ENCODE measurements at regions not wholly inside any gene's neighbourhood (a gene's known extent, or its start where the extent isn't known, plus 50 kb on each side); places are given as distances from the start of the nearest gene placed in this dataset.

DNA sequence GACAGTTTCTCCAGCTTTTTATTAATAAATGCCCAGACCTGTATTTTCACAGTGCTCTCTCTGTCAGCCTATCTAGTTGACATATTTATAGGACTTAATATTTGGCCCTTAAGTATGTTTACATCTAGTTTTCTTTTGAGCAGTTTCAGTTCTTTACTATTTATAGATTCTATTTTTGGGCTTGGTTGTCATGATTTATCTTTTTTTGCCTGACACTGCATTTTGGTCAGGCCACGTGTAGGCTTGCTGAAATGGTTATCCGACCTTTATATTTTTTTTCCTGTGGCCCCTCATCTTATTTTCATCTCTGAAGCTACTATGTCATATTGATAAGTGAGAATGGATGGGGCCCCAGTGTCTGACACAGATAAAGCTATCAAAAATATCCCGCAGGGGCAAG, 515.4 kb upstream of the FZD8 start:
- FAIRE-seq (no peak), DNase-seq (ENCODE audit: low read depth in 1 of 2, low spot score in 2 of 2) (no peak)
- Histone ChIP-seq H2AK5ac (ENCODE audit: low read depth, low read length) (no peak overlapping the region), H3K4me2 (ENCODE audit: insufficient read depth in 1 of 2, low read depth in 2 of 2, low read length in 2 of 2) (no peak overlapping the region), H4K20me1 (replicated peaks in 1 of 2; ENCODE audit: control insufficient read depth in 1 of 2, insufficient read depth in 2 of 2, low read length in 2 of 2) (no peaks in the 10 kb centered on the region), H3K9me3 (ENCODE audit: insufficient read depth in 2 of 2, low read depth in 1 of 2, low read length in 1 of 2) (no peaks in the 10 kb centered on the region), H2BK15ac (ENCODE audit: low read length) (no peak overlapping the region), H3K4ac (replicated peaks; ENCODE audit: insufficient read length, low read depth, low read length) (no peak overlapping the region), H3K27me3 (replicated peaks in 1 of 4; ENCODE audit: control insufficient read depth in 3 of 4, extremely low read depth in 1 of 4, insufficient read depth in 3 of 4, low read length in 3 of 4) (no peaks in the 10 kb centered on the region), H2BK5ac (ENCODE audit: low read depth, low read length) (no peak overlapping the region), H4K91ac (replicated peaks; ENCODE audit: insufficient read length, low read length) (no peak overlapping the region), H2BK12ac (ENCODE audit: low read depth, low read length) (no peak overlapping the region), H3K14ac (ENCODE audit: insufficient read length) (no peak overlapping the region), H3K56ac (replicated peaks; ENCODE audit: insufficient read length, low read depth, low read length) (no peak overlapping the region), H4K8ac (ENCODE audit: extremely low read depth, insufficient read depth, low read length) (no peak overlapping the region), H3K18ac (ENCODE audit: extremely low read depth, low read length) (no peak overlapping the region), H3K27ac (ENCODE audit: low read depth, low read length) (no peak overlapping the region), H2AFZ (ENCODE audit: low read length) (no peak overlapping the region), H2BK20ac (ENCODE audit: low read length) (no peak overlapping the region), H3K79me2 (ENCODE audit: control insufficient read depth in 1 of 2, insufficient read depth in 2 of 2, low read length in 2 of 2) (no peaks in the 10 kb centered on the region), H3K4me3 (ENCODE audit: extremely low read depth in 1 of 4, insufficient read depth in 2 of 4, low read depth in 3 of 4, low read length in 4 of 4) (no peak overlapping the region), H3K9ac (replicated peaks in 1 of 4; ENCODE audit: extremely low read depth in 1 of 4, low read depth in 3 of 4, low read length in 3 of 4) (no peak overlapping the region), H3K36me3 (ENCODE audit: control insufficient read depth in 2 of 4, insufficient read depth in 4 of 4, low read length in 3 of 4) (no peaks in the 10 kb centered on the region), H3K23ac (ENCODE audit: insufficient read length) (no peak overlapping the region), H2BK120ac (replicated peaks; ENCODE audit: low read depth, low read length) (no peak overlapping the region), H3K79me1 (ENCODE audit: low read depth, low read length) (no peaks in the 10 kb centered on the region), H4K5ac (ENCODE audit: insufficient read length, low read depth, low read length) (no peak overlapping the region), H3K23me2 (ENCODE audit: low read depth, low read length) (no peaks in the 10 kb centered on the region), H3K4me1 (replicated peaks in 1 of 4; ENCODE audit: control insufficient read depth in 3 of 4, insufficient read depth in 4 of 4, low read length in 3 of 4) (no peaks in the 10 kb centered on the region)
- ChIA-PET POLR2A (ENCODE audit: partially characterized antibody) (no interaction called here), CTCF (ENCODE audit: partially characterized antibody) (no interaction called here)
- 96% methylated on average over 3 of the region's 3 CpGs; no CpG with 5 or more reads in 1 of the 2 experiments for WGBS, 2 experiments (ENCODE audit: extremely low coverage in 1 of 2, insufficient coverage in 1 of 2, insufficient read length in 1 of 2, insufficient replicate concordance in 2 of 2, low coverage in 1 of 2, low lambda C conversion rate in 2 of 2, missing lambda C conversion rate in 1 of 2)
- TF ChIP-seq EGR1 (IDR thresholded peaks at IDR 0.05; ENCODE audit: borderline replicate concordance, low read depth, low read length) (no peak), SIN3A (conservative IDR thresholded peaks at IDR 0.05 in 1 of 2, IDR thresholded peaks at IDR 0.05 in 1 of 2; ENCODE audit: low read depth in 1 of 2, low read length in 2 of 2) (no peak), ZNF274 (IDR thresholded peaks at IDR 0.05; ENCODE audit: borderline replicate concordance, extremely low read depth, low read length) (no peak), YY1 (IDR thresholded peaks at IDR 0.05; ENCODE audit: low read depth, low read length) (no peak), GABPA (IDR thresholded peaks at IDR 0.05; ENCODE audit: borderline replicate concordance, insufficient read depth, low read length) (no peak), NANOG (IDR thresholded peaks at IDR 0.05; ENCODE audit: insufficient read depth, low read depth, low read length, poor library complexity, severe bottlenecking) (no peak), ASH2L (IDR thresholded peaks at IDR 0.05; ENCODE audit: low read length) (no peak), CHD2 (IDR thresholded peaks at IDR 0.05; ENCODE audit: low read length) (no peak), NRF1 (IDR thresholded peaks at IDR 0.05; ENCODE audit: low read depth, low read length) (no peak), RXRA (IDR thresholded peaks at IDR 0.05; ENCODE audit: insufficient read depth, low read depth, low read length) (no peak), CREB1 (IDR thresholded peaks at IDR 0.05) (no peak), BACH1 (IDR thresholded peaks at IDR 0.05; ENCODE audit: low read length) (no peak), HDAC2 (IDR thresholded peaks at IDR 0.05; ENCODE audit: borderline replicate concordance in 1 of 2, low read depth in 2 of 2, low read length in 2 of 2) (no peak), RAD21 (IDR thresholded peaks at IDR 0.05 in 1 of 2, conservative IDR thresholded peaks at IDR 0.05 in 1 of 2; ENCODE audit: low read depth in 2 of 2, low read length in 2 of 2) (no peak)
- TF ChIP-seq, protein P1, sequence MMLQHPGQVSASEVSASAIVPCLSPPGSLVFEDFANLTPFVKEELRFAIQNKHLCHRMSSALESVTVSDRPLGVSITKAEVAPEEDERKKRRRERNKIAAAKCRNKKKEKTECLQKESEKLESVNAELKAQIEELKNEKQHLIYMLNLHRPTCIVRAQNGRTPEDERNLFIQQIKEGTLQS (IDR thresholded peaks at IDR 0.05; ENCODE audit: insufficient read depth, low read depth, low read length): no peak
